Mesenchymal stem cell (in vitro differentiated cells and primary cell): ENCODE measurements at regions not wholly inside any gene's neighbourhood (a gene's known extent, or its start where the extent isn't known, plus 50 kb on each side); places are given as distances from the start of the nearest gene placed in this dataset.

ENCODE experiments used
- DNase-seq: peaks from one replicate; pipeline ENCODE4 v3.0.0-alpha.2; 2013
- H2AFZ ChIP-seq: one replicate; pipeline ENCODE4 v1.6.1; 2013; ENCODE audit warnings: low read depth, mild to moderate bottlenecking, control low read depth, inconsistent platforms, low read length, moderate library complexity
- H2AK5ac ChIP-seq: 2 replicates; pipeline ENCODE4 v1.6.1; 2013; ENCODE audit warnings: low read length, moderate library complexity, mild to moderate bottlenecking, inconsistent platforms; ENCODE audit not compliant: severe bottlenecking
- H2BK120ac ChIP-seq: one replicate; pipeline ENCODE4 v1.6.1; 2013; ENCODE audit warnings: low read depth, mild to moderate bottlenecking, inconsistent platforms, low read length, moderate library complexity
- H2BK12ac ChIP-seq, 2 experiments: one replicate each; pipeline ENCODE4 v1.6.1; 2013; ENCODE audit warnings: inconsistent platforms in 2 of 2, low read length in 2 of 2, mild to moderate bottlenecking in 2 of 2, moderate library complexity in 2 of 2, control low read depth in 1 of 2
- H2BK15ac ChIP-seq: one replicate; pipeline ENCODE4 v1.6.1; 2013; ENCODE audit warnings: mild to moderate bottlenecking, low read depth, inconsistent platforms; ENCODE audit not compliant: poor library complexity, severe bottlenecking
- H2BK5ac ChIP-seq: 2 replicates; pipeline ENCODE4 v1.6.1; 2013; ENCODE audit warnings: low read depth, mild to moderate bottlenecking, low read length, control low read depth, inconsistent platforms; ENCODE audit not compliant: poor library complexity, severe bottlenecking
- H3K14ac ChIP-seq, 2 experiments: one replicate each; pipeline ENCODE4 v1.6.1; 2013; ENCODE audit warnings: inconsistent platforms in 2 of 2, low read length in 2 of 2, control low read depth in 1 of 2, mild to moderate bottlenecking in 1 of 2, moderate library complexity in 1 of 2
- H3K18ac ChIP-seq, 2 experiments: one replicate each; pipeline ENCODE4 v1.6.1; 2013; ENCODE audit warnings: inconsistent platforms in 2 of 2, low read length in 2 of 2, control low read depth in 1 of 2, low read depth in 1 of 2, mild to moderate bottlenecking in 1 of 2
- H3K23ac ChIP-seq, 2 experiments: one replicate each; pipeline ENCODE4 v1.6.1; 2013; ENCODE audit warnings: inconsistent platforms in 2 of 2, low read length in 2 of 2, mild to moderate bottlenecking in 2 of 2, moderate library complexity in 2 of 2, control low read depth in 1 of 2
- H3K27ac ChIP-seq: 2 replicates; pipeline ENCODE4 v1.5.1; 2013; ENCODE audit warnings: mild to moderate bottlenecking, moderate library complexity, low read length, control low read depth, inconsistent platforms; ENCODE audit not compliant: poor library complexity, severe bottlenecking
- H3K27me3 ChIP-seq, 2 experiments: 2 replicates each; pipeline versions ENCODE4 v1.6.1 to v1.7.0; 2013; ENCODE audit warnings: low read length in 2 of 2, mild to moderate bottlenecking in 2 of 2, moderate library complexity in 2 of 2, control low read depth in 1 of 2, inconsistent platforms in 1 of 2; ENCODE audit not compliant: control insufficient read depth in 1 of 2, insufficient read depth in 1 of 2
- H3K36me3 ChIP-seq, 2 experiments: 2 replicates each; pipeline versions ENCODE4 v1.6.1 to v1.7.0; 2013; ENCODE audit warnings: low read length in 2 of 2, control low read depth in 1 of 2, inconsistent platforms in 1 of 2, low read depth in 1 of 2, mild to moderate bottlenecking in 1 of 2; ENCODE audit not compliant: insufficient read depth in 2 of 2, control insufficient read depth in 1 of 2
- H3K4ac ChIP-seq, 2 experiments: one replicate each; pipeline ENCODE4 v1.6.1; 2013; ENCODE audit warnings: inconsistent platforms in 2 of 2, low read length in 2 of 2, mild to moderate bottlenecking in 2 of 2, moderate library complexity in 2 of 2, control low read depth in 1 of 2, low read depth in 1 of 2
- H3K4me1 ChIP-seq: 2 replicates; pipeline ENCODE4 v1.6.1; 2013; ENCODE audit warnings: low read depth, low read length, control low read depth; ENCODE audit not compliant: control insufficient read depth, insufficient read depth
- H3K4me2 ChIP-seq: 2 replicates; pipeline ENCODE4 v1.6.1; 2013; ENCODE audit warnings: low read length, mild to moderate bottlenecking, inconsistent platforms; ENCODE audit not compliant: poor library complexity, severe bottlenecking
- H3K4me3 ChIP-seq, 2 experiments: 2 replicates each; pipeline versions ENCODE4 v1.5.1 to v1.7.0; 2013; ENCODE audit warnings: low read length in 2 of 2, mild to moderate bottlenecking in 2 of 2, control low read depth in 1 of 2, low read depth in 1 of 2; ENCODE audit not compliant: insufficient read depth in 1 of 2
- H3K79me1 ChIP-seq: replicated peaks from 2 replicates; pipeline ENCODE4 v1.6.1; 2013; ENCODE audit warnings: mild to moderate bottlenecking, control low read depth, low read length, inconsistent platforms; ENCODE audit not compliant: poor library complexity, severe bottlenecking
- H3K9ac ChIP-seq: 2 replicates; pipeline ENCODE4 v1.7.0; 2013; ENCODE audit warnings: mild to moderate bottlenecking, low read length, moderate library complexity
- H3K9me3 ChIP-seq: 2 replicates; pipeline ENCODE4 v1.7.0; 2013; ENCODE audit warnings: mild to moderate bottlenecking, low read length; ENCODE audit not compliant: control insufficient read depth
- H4K8ac ChIP-seq: one replicate; pipeline ENCODE4 v1.6.1; 2013; ENCODE audit warnings: inconsistent platforms, mild to moderate bottlenecking, low read length, moderate library complexity
- H4K91ac ChIP-seq: one replicate; pipeline ENCODE4 v1.6.1; 2013; ENCODE audit warnings: mild to moderate bottlenecking, low read length, inconsistent platforms
- WGBS: methylation state at CpG from one replicate; pipeline ENCODE4 v1.1.7; 2013; ENCODE audit warnings: mixed read lengths; 5-methylcytosine and 5-hydroxymethylcytosine counted together

GRCh38 chr17:56076980-56077379 lies 76.3 kb upstream of the ANKFN1 start:
- no peaks in the 10 kb centered on the region for H3K79me1 ChIP-seq
- H3K27me3 ChIP-seq, result no peaks in the 10 kb centered on the region
- no peak overlapping the region for H3K18ac ChIP-seq
- H3K36me3 ChIP-seq, result no peaks in the 10 kb centered on the region
- H3K4me3 ChIP-seq, result no peak overlapping the region
- no peak overlapping the region for H3K4me2 ChIP-seq
- no peak for DNase-seq
- no peak overlapping the region for H3K4ac ChIP-seq
- H3K27ac ChIP-seq, result no peak overlapping the region
- H4K91ac ChIP-seq, result no peak overlapping the region
- no peak overlapping the region for H2AK5ac ChIP-seq
- no peak overlapping the region for H3K14ac ChIP-seq
- H4K8ac ChIP-seq, result no peak overlapping the region
- H3K9ac ChIP-seq, result no peak overlapping the region
- no peak overlapping the region for H2BK120ac ChIP-seq
- H2BK12ac ChIP-seq, result no peak overlapping the region
- H3K9me3 ChIP-seq, result no peaks in the 10 kb centered on the region
- H2BK5ac ChIP-seq, result no peak overlapping the region
- no peaks in the 10 kb centered on the region for H3K4me1 ChIP-seq
- no peak overlapping the region for H3K23ac ChIP-seq
- no peak overlapping the region for H2BK15ac ChIP-seq
- H2AFZ ChIP-seq, result no peak overlapping the region

DNA sequence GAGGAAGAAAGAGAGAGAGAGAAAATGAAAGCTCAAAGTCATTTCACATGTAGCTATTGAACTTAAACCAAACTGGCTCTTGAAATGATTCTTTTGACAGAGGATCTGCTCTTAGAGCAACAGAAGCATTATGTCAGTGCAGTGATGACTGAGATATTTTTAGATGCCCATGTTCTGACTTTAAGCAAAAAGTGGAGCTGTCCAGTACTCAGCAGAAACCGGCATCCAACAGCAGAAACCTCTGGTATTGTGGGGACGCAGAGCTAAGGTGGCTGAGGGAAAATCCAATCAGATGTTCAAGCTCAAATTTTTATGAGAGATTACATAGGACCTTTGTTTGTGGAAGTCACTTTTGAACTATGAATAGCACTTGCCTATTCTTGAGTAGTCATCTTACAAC lies 69.8 kb upstream of the ANKFN1 start:
- 88% methylated on average over 1 of the region's 2 CpGs for WGBS
- no peak overlapping the region for H3K27ac ChIP-seq
- DNase-seq, result no peak
- H3K4me1 ChIP-seq, result no peaks in the 10 kb centered on the region
- H3K4me3 ChIP-seq, result no peak overlapping the region
- no peak overlapping the region for H4K91ac ChIP-seq
- H3K4ac ChIP-seq, result no peak overlapping the region
- H3K18ac ChIP-seq, result no peak overlapping the region
- H3K36me3 ChIP-seq, result no peaks in the 10 kb centered on the region
- H3K9me3 ChIP-seq, result no peaks in the 10 kb centered on the region
- H3K14ac ChIP-seq, result no peak overlapping the region
- peaks cover 0 to 8% of the 10 kb centered on the region in 2 experiments for H3K27me3 ChIP-seq
- no peak overlapping the region for H2BK120ac ChIP-seq
- H2AK5ac ChIP-seq, result no peak overlapping the region
- H3K23ac ChIP-seq, result no peak overlapping the region
- no peak overlapping the region for H3K4me2 ChIP-seq
- no peak overlapping the region for H2BK12ac ChIP-seq
- no peak overlapping the region for H2BK5ac ChIP-seq
- H3K79me1 ChIP-seq, result no peaks in the 10 kb centered on the region
- no peak overlapping the region for H3K9ac ChIP-seq
- no peak overlapping the region for H4K8ac ChIP-seq
- no peak overlapping the region for H2BK15ac ChIP-seq
- H2AFZ ChIP-seq, result no peak overlapping the region

DNA sequence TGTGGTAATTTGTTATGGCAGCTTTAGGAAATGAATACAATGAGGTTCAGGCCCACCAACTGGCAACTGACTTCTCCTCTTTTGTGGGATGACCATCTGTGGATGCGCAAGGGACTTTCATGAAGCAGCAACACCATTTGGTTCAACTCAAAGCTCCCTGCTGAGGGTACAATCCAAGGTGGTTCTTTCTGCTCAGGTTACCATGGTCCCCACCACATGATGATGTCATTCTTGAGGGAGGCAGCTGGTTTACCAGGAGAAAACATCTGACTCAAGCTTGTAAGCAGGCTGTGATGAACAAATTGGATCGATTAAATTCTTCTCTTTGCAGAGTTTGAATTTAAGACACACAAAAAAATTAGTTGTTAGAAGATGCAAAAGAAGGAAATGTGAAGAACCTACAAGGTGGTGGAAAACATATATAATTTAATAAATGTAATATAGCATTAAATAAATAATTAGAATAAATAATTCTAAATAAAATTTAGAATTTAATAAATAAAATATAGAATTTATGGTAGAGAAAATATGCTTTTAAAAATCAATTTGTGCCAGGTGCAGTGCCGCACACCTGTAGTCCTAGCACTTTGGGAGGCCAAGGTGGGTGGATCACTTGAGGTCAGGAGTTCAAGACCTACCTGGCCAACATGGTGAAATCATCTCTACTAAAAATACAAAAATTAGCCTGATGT lies 67.6 kb upstream of the ANKFN1 start:
- Histone ChIP-seq H3K14ac (no peak overlapping the region), H4K8ac (no peak overlapping the region), H2AFZ (no peak overlapping the region), H3K4me2 (no peak overlapping the region), H3K4me3 (no peak overlapping the region), H3K18ac (no peak overlapping the region), H4K91ac (no peak overlapping the region), H3K27ac (no peak overlapping the region), H3K23ac (no peak overlapping the region), H3K79me1 (no peaks in the 10 kb centered on the region), H2AK5ac (no peak overlapping the region), H3K9me3 (no peaks in the 10 kb centered on the region), H2BK12ac (no peak overlapping the region), H2BK15ac (no peak overlapping the region), H2BK5ac (no peak overlapping the region), H3K27me3 (peaks cover 0 to 9% of the 10 kb centered on the region in 2 experiments), H3K9ac (no peak overlapping the region), H3K36me3 (no peaks in the 10 kb centered on the region), H3K4me1 (no peaks in the 10 kb centered on the region), H2BK120ac (no peak overlapping the region), H3K4ac (no peak overlapping the region)
- 100% methylated on average over 1 of the region's 3 CpGs for WGBS
- no peak for DNase-seq

DNA sequence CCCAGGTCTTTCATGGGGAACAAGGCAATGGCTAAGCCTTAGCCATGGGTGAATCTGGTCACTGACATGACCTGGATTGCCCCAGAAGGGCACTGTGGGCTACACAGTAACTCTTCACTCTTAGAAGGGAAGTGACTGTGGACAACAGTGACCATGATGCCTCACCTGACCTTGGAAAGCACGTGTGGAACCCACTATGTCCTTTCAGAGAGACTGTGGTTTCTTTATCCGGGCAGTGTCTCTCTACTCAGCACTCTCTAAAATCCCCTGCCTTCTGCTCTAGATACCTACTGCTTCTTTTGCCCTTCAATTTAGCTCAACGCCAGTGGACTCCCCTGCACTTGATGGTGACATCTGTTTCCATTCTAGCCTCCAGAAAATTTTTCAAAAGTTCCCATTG lies 66.1 kb upstream of the ANKFN1 start:
- no peak overlapping the region for H2AFZ ChIP-seq
- no peak overlapping the region for H4K91ac ChIP-seq
- no peak overlapping the region for H2BK12ac ChIP-seq
- no peak overlapping the region for H3K9ac ChIP-seq
- no peaks in the 10 kb centered on the region for H3K4me1 ChIP-seq
- H3K18ac ChIP-seq, result no peak overlapping the region
- no peak overlapping the region for H2AK5ac ChIP-seq
- 47% methylated on average over 3 of the region's 3 CpGs for WGBS
- no peak overlapping the region for H3K4me3 ChIP-seq
- DNase-seq, result no peak
- H2BK120ac ChIP-seq, result no peak overlapping the region
- H3K36me3 ChIP-seq, result no peaks in the 10 kb centered on the region
- H2BK15ac ChIP-seq, result no peak overlapping the region
- H3K4me2 ChIP-seq, result no peak overlapping the region
- H3K9me3 ChIP-seq, result no peaks in the 10 kb centered on the region
- H2BK5ac ChIP-seq, result no peak overlapping the region
- no peak overlapping the region for H4K8ac ChIP-seq
- no peak overlapping the region for H3K27ac ChIP-seq
- H3K4ac ChIP-seq, result no peak overlapping the region
- H3K27me3 ChIP-seq, result peaks cover 0 to 9% of the 10 kb centered on the region in 2 experiments
- H3K23ac ChIP-seq, result no peak overlapping the region
- H3K14ac ChIP-seq, result no peak overlapping the region
- no peaks in the 10 kb centered on the region for H3K79me1 ChIP-seq
